Tongue (tissue), 1 donor: ENCODE measurements at regions not wholly inside any gene's neighbourhood (a gene's known extent, or its start where the extent isn't known, plus 50 kb on each side); places are given as distances from the start of the nearest gene placed in this dataset.

Source experiments
- DNase-seq: peaks from one replicate; pipeline ENCODE4 v3.0.0-alpha.2; 2015

- no peak for DNase-seq
Observed at GRCh38 chr5:3010953-3011763, 259.7 kb upstream of the IRX2 start.

GRCh38 chr5:3010301-3010952 is 258.9 kb upstream of the IRX2 start:
- no peak for DNase-seq

GRCh38 chr5:3009605-3010004 is 258.1 kb upstream of the IRX2 start:
- DNase-seq = no peak

DNA sequence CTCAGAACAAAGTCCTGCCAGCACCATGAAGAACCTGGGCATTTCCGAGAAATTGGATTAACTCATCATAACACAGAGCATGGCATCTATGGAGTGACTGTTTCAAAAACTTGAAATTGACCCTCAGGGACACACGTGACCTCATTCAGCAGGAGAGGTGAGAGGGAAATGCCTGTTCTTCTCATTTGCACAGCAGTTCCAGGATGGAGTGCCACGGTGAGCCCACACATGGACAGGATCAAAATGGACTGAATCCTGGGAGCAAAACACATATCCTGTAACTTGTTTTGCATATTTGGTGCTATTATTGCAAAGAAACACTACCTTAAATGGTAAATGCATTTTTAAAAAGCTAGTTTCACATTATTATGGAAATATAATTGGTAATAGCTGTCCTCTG is 256.1 kb upstream of the IRX2 start:
- DNase-seq = no peak

DNA sequence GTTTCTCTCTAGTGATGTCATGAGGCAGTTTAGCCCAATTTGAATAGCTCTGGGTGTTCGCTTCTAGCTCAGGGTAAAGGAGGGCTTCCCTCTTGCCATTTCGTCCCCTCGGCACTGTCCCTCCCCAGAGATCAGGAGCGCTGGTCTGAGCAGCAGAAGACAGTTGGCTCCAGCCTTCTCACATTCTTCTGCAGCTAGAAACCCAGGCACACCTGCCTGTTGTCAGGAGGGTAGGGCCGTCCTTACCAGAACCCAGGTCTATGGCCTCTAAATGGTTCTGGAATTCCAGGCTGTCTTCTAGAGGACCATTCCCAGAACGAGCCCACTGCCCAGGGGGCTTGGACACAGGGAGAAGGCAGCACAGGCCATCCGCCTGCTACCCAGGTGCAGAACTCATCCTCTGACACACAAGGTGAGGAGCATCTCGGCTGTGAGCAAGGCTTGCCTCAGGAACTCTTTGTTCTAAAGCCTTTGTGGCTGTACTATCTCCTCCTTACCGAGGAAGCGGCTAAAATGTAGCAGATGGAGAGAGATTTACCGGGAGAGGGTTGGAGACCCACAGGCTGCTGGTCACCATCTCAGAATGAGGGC is 255.6 kb upstream of the IRX2 start:
- DNase-seq = no peak

DNA sequence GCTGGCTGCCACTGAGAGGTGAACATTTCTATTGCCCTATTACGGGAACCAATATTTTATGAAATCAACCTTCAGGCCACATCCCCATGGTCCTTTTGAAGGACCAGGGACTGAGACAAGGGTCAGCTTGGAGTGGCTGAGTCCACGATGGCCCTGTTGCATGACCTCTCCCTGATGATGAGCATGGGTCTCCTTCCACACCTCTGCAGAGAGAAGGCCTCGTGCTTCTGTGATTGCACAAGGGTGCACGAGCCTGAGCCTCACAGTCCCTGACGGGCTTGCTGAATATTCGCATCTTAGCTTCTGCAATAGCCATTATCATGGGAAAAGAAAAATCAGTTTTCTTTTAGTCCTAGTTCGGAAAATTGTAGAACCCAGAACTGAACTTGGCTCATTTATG is 255.0 kb upstream of the IRX2 start:
- no peak for DNase-seq

GRCh38 chr5:3004361-3005080 is 253.0 kb upstream of the IRX2 start:
- no peak for DNase-seq

DNA sequence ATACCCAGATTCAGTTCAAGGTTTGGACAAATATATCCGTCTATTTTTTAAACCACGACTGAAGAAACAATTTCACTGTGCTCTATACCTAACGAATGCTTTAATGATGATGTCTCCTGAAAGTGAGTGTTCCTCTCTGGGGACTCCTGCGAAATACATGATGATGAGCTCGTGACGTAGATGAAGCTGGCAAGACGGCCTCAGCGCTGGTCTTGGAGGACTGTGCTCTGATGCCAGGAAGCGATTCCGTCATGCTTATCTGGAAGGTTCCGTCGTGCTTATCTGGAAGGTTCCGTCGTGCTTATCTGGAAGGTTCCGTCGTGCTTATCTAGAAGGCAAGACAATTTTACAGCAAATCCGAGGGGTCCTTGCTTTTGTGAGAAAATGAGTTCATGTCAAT is 250.8 kb upstream of the IRX2 start:
- DNase-seq = no peak

- DNase-seq = peak; percentile 7
Observed at GRCh38 chr5:3000631-3001030, 249.2 kb upstream of the IRX2 start.

DNA sequence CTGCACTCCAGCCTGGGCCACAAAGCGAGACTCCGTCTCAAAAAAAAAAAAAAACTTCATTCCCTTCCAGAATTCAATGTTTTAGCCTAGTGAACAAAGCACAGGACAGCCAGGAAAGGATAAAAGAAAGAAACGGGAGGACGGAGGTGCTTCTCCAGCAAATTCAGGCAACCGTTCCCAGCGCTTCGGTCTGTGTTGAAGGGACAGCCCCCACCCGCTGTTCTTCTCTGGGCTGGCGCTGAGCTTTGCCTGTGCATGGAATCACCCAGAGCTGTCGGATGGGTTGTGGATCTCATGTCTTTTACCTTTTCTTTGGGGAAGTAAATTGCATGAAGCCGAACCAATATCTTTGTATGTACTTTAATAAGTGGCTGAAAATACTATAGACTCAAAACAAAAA is 248.4 kb upstream of the IRX2 start:
- no peak for DNase-seq

DNA sequence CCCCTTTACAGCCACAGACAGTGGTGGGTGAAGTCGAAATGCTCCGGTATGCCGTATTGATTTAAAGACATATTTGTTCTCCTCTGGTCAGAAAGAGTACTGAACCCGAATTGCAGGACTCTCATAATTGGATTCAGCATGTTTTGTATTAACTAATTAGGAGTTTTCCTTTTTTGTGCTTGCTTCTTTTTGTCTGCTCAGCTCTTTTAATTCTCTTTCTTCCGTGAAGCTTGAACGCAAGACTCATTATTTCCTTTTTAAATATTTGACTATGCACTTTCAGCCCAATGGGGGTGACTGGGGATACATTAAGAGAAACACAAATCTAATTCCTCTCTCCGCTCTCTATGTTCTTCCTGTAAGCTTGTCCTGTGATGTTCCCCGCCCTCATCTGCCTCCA is 246.6 kb upstream of the IRX2 start:
- no peak for DNase-seq

DNA sequence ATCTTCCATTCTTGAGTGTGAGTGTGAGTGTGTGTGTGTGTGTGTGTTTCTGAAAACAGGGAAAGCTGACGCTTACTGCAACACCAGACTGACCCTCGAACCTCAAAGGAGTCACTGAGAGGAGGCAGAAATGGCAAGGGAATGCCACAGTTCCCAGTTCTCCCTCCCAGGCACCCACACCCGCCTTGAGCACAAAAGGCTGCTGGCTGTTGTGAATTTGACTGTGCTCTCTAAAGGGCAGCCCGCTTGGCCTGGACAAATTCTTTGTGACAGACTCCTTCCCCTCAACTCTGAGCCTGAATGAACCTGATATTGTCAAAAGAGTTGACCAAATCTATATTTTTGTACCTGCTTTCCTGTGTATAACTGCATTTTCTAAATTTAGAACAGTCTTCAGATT is 245.7 kb upstream of the IRX2 start:
- DNase-seq = no peak

DNA sequence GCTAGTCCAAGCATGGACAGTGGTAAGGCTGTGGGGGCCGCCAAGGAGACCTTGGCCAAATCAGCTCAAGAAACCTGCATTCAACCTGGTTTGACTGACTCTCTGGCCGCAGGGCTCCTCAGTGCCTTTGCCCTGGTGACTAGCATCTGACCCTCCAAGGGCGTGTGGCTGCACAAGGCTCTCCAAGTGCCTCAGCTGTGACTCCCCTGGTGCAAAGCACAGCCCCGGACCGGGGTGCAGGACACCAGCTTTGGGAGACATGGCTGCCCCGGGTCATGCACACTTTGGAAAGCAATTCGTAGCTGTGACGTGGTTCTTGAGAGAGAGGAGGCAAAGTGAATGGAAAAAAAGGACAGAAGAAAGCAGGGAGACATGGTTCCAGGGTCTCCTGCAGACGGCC is 245.2 kb upstream of the IRX2 start:
- no peak for DNase-seq

DNA sequence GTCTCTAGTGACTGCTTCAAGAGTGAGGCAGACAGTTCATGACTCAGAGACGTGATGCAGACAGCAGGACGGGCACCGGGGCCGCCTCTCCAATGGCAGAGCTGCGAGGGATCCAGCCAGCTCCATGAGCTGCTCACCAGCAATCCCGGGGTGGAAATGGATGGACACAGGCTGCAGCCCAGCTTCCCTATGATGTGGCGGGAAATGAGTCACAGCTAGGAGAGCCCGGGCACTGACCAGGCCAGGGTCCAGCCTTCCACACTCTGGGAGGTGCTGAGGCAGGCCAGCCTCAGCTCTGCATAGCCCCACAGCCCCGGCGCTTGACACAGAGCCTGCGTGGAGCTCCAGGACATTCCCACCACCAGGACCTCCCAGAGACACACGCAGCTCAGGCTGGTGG is 244.8 kb upstream of the IRX2 start:
- no peak for DNase-seq

- no peak for DNase-seq
Observed at GRCh38 chr5:2995667-2996066, 244.2 kb upstream of the IRX2 start.

DNA sequence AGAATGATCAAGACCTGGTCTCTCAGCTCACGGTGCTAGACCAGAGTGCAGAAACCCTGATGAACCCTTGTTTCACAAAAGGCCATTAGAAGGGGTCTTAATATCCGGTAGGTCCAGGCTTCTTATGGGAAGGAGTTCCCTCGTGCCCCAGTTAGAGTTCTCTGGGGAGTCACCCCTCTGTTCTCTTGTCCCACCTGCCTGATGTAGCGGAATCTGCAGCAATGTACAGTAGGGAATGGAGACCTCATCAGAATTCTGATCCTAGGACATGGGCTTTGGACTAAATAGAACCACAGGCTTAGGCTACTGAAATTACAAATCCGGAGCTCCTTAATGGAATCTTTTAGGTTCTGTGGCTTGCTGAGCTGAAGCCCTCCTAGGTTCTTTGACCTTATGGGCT is 243.6 kb upstream of the IRX2 start:
- DNase-seq = no peak

DNA sequence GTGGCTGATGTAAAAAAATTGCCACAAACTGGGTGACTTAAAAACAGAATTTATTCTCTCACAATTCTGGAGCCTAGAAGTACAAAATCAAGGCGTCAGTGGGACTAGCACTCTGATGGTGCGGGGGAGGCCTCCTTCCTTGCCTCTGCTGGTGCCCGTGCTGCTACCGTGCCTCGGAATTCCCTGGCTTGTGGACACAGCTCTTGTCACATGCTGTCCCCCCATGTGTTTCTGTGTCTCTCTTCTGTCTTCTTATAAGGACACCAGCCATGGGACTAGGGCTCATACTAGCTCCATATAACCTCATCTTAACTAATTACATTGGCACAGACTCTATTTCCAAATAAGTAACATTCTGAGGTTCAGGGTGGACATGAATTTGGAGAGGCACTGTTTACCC is 242.3 kb upstream of the IRX2 start:
- DNase-seq = no peak

DNA sequence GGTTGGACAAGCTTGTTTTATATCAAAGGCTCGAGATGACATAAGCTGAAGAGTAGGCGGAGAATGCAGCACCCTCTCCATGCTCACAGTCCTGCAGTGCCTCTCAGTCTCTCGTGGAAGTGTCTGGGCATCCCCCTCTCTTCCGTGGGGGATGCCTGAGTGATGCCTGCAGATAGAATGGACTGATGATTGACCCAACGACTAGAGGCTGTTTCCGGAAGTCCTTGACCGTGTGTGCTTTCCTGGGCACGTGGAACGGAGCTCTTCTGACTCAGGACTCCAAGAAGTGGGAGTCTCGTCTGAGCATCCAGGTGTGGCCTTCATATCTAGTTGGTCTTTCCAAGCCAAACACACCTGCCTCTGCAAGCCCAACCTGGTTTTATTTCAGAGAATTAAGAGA is 241.8 kb upstream of the IRX2 start:
- DNase-seq = no peak

DNA sequence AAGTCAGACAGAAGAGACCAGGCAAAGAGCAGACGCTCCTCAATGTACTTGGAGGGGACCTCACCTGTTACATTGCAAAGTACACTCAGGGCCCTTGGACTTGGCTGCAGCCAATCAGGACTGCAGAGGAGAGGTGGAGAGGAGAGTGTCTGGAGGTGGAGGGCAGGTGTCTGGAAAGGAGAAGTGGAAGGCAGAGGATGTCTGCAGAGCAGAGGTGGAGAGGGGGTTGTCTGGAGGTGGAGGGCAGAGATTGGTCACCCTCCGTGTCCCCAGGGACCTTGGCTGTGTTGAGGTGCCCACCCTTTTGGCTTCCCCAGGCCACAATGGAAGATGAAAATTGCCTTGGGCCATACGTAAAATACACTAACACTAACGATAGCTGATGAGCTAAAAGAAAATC is 241.3 kb upstream of the IRX2 start:
- no peak for DNase-seq

DNA sequence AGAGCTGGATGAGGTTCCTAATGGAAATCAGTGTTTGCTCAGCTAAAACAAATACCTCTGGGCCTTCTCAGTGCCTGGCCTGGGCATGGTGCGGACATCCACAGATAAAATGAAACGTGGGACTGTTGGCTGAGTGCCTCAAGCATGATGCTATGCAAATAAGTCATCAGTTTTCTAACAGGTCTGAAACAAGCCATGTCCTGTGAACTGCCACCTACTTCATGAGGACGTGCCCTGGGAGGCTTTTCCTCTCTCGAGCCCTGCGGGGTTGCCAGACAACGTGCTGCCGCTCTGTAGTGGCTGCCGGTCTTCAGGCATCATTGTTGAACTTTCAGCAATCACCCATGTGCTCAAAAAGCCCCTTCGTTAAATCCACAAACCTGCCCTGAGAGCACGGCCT is 240.4 kb upstream of the IRX2 start:
- DNase-seq = no peak

- DNase-seq = no peak
Observed at GRCh38 chr5:2989517-2989916, 238.0 kb upstream of the IRX2 start.

- DNase-seq = no peak
Observed at GRCh38 chr5:2986301-2986700, 234.8 kb upstream of the IRX2 start.

DNA sequence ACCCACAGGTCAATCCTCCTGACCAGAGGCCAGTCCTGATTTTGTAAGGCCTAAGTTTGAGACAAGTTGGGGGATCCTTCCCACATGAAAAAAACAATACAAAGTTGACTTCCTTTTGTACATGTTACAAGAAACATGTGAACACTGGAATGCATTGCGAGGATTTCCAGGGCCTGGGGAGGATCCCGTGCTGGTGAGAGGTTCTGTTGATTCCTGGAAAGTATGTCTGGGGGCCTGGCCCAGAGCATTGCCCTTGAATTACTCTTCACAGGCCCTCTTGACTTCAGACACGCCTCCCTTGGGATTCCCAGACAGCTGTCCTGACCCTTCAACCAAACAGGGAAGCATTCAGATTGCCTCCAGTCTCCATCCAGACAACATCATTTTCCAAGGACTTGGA is 234.2 kb upstream of the IRX2 start:
- DNase-seq = peak; percentile 31
